Liver (tissue), 8 donors: ENCODE measurements at regions not wholly inside any gene's neighbourhood (a gene's known extent, or its start where the extent isn't known, plus 50 kb on each side); places are given as distances from the start of the nearest gene placed in this dataset.

ENCODE experiments used
- DNase-seq: peaks from one replicate; pipeline ENCODE4 v3.0.0-alpha.2; 2017; ENCODE audit warnings: low spot score
- H3K27ac ChIP-seq, 2 donors: one replicate each; pipeline ENCODE4 v1.7.0; 2013; ENCODE audit warnings: inconsistent platforms in 2 of 2, low read length in 2 of 2, control low read depth in 1 of 2, low read depth in 1 of 2, mild to moderate bottlenecking in 1 of 2
- H3K27me3 ChIP-seq, 4 donors: one replicate each; pipeline versions ENCODE4 v1.6.1 to v1.7.0; 2013; ENCODE audit warnings: low read length in 3 of 4, inconsistent platforms in 1 of 4, mild to moderate bottlenecking in 1 of 4, moderate library complexity in 1 of 4; ENCODE audit not compliant: control insufficient read depth in 4 of 4, insufficient read depth in 4 of 4
- H3K36me3 ChIP-seq, 4 donors: one replicate each; pipeline versions ENCODE4 v1.6.1 to v1.7.0; 2013; ENCODE audit warnings: low read length in 3 of 4, mild to moderate bottlenecking in 3 of 4, low read depth in 1 of 4, moderate library complexity in 1 of 4; ENCODE audit not compliant: control insufficient read depth in 4 of 4, insufficient read depth in 3 of 4
- H3K4me1 ChIP-seq, 4 donors: one replicate each; pipeline versions ENCODE4 v1.6.1 to v1.7.0; 2013; ENCODE audit warnings: low read length in 3 of 4, mild to moderate bottlenecking in 3 of 4, moderate library complexity in 1 of 4; ENCODE audit not compliant: control insufficient read depth in 4 of 4, insufficient read depth in 4 of 4
- H3K4me3 ChIP-seq, 3 donors: one replicate each; pipeline versions ENCODE4 v1.6.1 to v1.7.0; 2013; ENCODE audit warnings: low read length in 3 of 3, control low read depth in 1 of 3, low read depth in 1 of 3, mild to moderate bottlenecking in 1 of 3
- H3K9ac ChIP-seq, 2 donors: one replicate each; pipeline ENCODE4 v1.7.0; 2013; ENCODE audit warnings: low read length in 2 of 2, mild to moderate bottlenecking in 2 of 2, moderate library complexity in 2 of 2, control low read depth in 1 of 2, low read depth in 1 of 2
- H3K9me3 ChIP-seq, 4 donors: one replicate each; pipeline versions ENCODE4 v1.6.1 to v1.7.0; 2013; ENCODE audit warnings: low read length in 3 of 4; ENCODE audit not compliant: control insufficient read depth in 4 of 4
- EGR1 ChIP-seq, 2 donors: IDR thresholded peaks; 2 replicates each; pipeline ENCODE4 v1.6.1; 2016 to 2018; ENCODE audit warnings: antibody characterized with exemption in 2 of 2, low read depth in 2 of 2
- FOXA1 ChIP-seq: IDR thresholded peaks from 2 replicates; pipeline ENCODE4 v1.6.1; 2016; ENCODE audit warnings: antibody characterized with exemption
- FOXA2 ChIP-seq: IDR thresholded peaks from 2 replicates; pipeline ENCODE4 v1.6.1; 2016; ENCODE audit warnings: antibody characterized with exemption
- GABPA ChIP-seq, 2 donors: IDR thresholded peaks in 1 of 2; conservative IDR thresholded peaks in 1 of 2; 2 replicates each; pipeline ENCODE4 v1.6.1; 2016; ENCODE audit warnings: antibody characterized with exemption in 2 of 2, mild to moderate bottlenecking in 1 of 2, moderate library complexity in 1 of 2
- HNF4A ChIP-seq, 2 donors: conservative IDR thresholded peaks; 2 replicates each; pipeline ENCODE4 v1.6.1; 2016; ENCODE audit warnings: antibody characterized with exemption in 2 of 2, mild to moderate bottlenecking in 2 of 2
- HNF4G ChIP-seq: IDR thresholded peaks from 2 replicates; pipeline ENCODE4 v1.6.1; 2016; ENCODE audit warnings: antibody characterized with exemption
- JUND ChIP-seq, 2 donors: IDR thresholded peaks; 2 replicates each; pipeline ENCODE4 v1.6.1; 2016; ENCODE audit warnings: antibody characterized with exemption in 2 of 2
- NR2F2 ChIP-seq: IDR thresholded peaks from 2 replicates; pipeline ENCODE4 v1.6.1; 2016; ENCODE audit warnings: antibody characterized with exemption
- RAD21 ChIP-seq, 2 donors: IDR thresholded peaks; 2 replicates each; pipeline ENCODE4 v1.6.1; 2016; ENCODE audit warnings: antibody characterized with exemption in 2 of 2, mild to moderate bottlenecking in 2 of 2
- RXRA ChIP-seq, 2 donors: IDR thresholded peaks; 2 replicates each; pipeline ENCODE4 v1.6.1; 2017 to 2018; ENCODE audit warnings: antibody characterized with exemption in 2 of 2, mild to moderate bottlenecking in 1 of 2
- SP1 ChIP-seq: IDR thresholded peaks from 2 replicates; pipeline ENCODE4 v1.6.1; 2018; ENCODE audit warnings: antibody characterized with exemption, mild to moderate bottlenecking
- TAF1 ChIP-seq: conservative IDR thresholded peaks from 2 replicates; pipeline ENCODE4 v1.6.1; 2016; ENCODE audit warnings: antibody characterized with exemption, mild to moderate bottlenecking
- YY1 ChIP-seq: IDR thresholded peaks from 2 replicates; pipeline ENCODE4 v1.6.1; 2016; ENCODE audit warnings: antibody characterized with exemption, mild to moderate bottlenecking
- WGBS: extraction: QIAGEN DNeasy Blood & Tissue Kit; methylation state at CpG from one replicate; pipeline ENCODE4 v1.1.7; 2013; 5-methylcytosine and 5-hydroxymethylcytosine counted together
- TF ChIP-seq, protein P1 (sequence below): fragments of 150-350 bp; IDR thresholded peaks from 2 replicates; pipeline ENCODE4 v1.5.1; 2017; ENCODE audit warnings: improper control_type of control experiment, low read depth, low read length; ENCODE audit not compliant: missing input control
- TF ChIP-seq, protein P2 (sequence below): IDR thresholded peaks from 2 replicates; pipeline ENCODE4 v1.6.1; 2016; ENCODE audit warnings: antibody characterized with exemption, mild to moderate bottlenecking
- TF ChIP-seq, protein P3 (sequence below): IDR thresholded peaks from 2 replicates; pipeline ENCODE4 v1.6.1; 2016; ENCODE audit warnings: antibody characterized with exemption
- donor health status: healthy.
- donor health status: healthy.
- donor health status: healthy.
- donor health status: healthy.
- donor health status: healthy.

DNA sequence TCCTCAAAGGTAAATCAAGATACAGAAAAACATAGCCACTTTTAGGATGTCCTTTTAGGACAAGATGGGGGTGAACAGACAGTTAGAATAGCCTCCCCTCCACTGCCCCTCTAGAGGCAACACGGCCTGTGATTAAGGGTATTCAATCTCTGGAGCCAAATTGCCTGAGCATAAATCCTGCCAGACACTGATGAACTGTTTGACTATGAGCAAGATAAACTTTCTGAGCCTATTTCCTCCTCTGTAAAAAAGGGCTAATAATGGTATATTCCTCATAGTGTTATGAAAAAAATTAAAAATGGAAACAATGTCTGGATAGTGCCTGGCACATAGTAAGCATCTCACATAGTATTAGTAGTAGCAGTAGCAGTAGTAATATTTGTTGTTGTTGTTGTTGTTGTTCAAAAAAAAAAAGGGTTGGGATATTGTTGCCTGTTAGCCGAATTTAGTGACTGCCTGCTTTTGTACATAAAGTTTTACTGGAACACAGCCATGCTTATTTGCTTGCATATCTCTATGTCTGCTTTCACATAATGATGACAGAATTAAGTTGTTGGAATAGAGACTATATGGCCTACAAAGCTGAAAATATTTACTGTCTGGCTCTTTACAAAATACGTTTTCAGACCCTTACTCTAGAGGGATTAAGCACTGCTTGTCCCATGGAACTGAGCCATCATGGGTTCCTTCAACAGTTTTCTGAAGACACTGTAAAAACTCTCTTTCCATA is 536.3 kb downstream of the TLE4 start:
- TF ChIP-seq NR2F2: no peak
- no peak for TF ChIP-seq RAD21 (IDR thresholded peaks at IDR 0.05)
- TF ChIP-seq, protein P1, sequence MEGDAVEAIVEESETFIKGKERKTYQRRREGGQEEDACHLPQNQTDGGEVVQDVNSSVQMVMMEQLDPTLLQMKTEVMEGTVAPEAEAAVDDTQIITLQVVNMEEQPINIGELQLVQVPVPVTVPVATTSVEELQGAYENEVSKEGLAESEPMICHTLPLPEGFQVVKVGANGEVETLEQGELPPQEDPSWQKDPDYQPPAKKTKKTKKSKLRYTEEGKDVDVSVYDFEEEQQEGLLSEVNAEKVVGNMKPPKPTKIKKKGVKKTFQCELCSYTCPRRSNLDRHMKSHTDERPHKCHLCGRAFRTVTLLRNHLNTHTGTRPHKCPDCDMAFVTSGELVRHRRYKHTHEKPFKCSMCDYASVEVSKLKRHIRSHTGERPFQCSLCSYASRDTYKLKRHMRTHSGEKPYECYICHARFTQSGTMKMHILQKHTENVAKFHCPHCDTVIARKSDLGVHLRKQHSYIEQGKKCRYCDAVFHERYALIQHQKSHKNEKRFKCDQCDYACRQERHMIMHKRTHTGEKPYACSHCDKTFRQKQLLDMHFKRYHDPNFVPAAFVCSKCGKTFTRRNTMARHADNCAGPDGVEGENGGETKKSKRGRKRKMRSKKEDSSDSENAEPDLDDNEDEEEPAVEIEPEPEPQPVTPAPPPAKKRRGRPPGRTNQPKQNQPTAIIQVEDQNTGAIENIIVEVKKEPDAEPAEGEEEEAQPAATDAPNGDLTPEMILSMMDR: no peak
- no peak for TF ChIP-seq HNF4G
- TF ChIP-seq TAF1: no peak
- no peak for TF ChIP-seq SP1
- no peak for TF ChIP-seq GABPA (IDR thresholded peaks at IDR 0.05 in 1 of 2, conservative IDR thresholded peaks at IDR 0.05 in 1 of 2)
- no peak for TF ChIP-seq FOXA1
- TF ChIP-seq, protein P2, sequence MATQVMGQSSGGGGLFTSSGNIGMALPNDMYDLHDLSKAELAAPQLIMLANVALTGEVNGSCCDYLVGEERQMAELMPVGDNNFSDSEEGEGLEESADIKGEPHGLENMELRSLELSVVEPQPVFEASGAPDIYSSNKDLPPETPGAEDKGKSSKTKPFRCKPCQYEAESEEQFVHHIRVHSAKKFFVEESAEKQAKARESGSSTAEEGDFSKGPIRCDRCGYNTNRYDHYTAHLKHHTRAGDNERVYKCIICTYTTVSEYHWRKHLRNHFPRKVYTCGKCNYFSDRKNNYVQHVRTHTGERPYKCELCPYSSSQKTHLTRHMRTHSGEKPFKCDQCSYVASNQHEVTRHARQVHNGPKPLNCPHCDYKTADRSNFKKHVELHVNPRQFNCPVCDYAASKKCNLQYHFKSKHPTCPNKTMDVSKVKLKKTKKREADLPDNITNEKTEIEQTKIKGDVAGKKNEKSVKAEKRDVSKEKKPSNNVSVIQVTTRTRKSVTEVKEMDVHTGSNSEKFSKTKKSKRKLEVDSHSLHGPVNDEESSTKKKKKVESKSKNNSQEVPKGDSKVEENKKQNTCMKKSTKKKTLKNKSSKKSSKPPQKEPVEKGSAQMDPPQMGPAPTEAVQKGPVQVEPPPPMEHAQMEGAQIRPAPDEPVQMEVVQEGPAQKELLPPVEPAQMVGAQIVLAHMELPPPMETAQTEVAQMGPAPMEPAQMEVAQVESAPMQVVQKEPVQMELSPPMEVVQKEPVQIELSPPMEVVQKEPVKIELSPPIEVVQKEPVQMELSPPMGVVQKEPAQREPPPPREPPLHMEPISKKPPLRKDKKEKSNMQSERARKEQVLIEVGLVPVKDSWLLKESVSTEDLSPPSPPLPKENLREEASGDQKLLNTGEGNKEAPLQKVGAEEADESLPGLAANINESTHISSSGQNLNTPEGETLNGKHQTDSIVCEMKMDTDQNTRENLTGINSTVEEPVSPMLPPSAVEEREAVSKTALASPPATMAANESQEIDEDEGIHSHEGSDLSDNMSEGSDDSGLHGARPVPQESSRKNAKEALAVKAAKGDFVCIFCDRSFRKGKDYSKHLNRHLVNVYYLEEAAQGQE: no peak
- TF ChIP-seq JUND (IDR thresholded peaks at IDR 0.05): no peak
- no peak for TF ChIP-seq FOXA2
- TF ChIP-seq, protein P3, sequence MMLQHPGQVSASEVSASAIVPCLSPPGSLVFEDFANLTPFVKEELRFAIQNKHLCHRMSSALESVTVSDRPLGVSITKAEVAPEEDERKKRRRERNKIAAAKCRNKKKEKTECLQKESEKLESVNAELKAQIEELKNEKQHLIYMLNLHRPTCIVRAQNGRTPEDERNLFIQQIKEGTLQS: no peak
- TF ChIP-seq HNF4A (conservative IDR thresholded peaks at IDR 0.05): no peak
- H3K27me3 ChIP-seq: no peaks in the 10 kb centered on the region
- no peak overlapping the region for H3K4me3 ChIP-seq
- H3K4me1 ChIP-seq: no peaks in the 10 kb centered on the region
- no peaks in the 10 kb centered on the region for H3K9me3 ChIP-seq
- no peak for DNase-seq
- no peak overlapping the region for H3K27ac ChIP-seq
- WGBS: 49% methylated on average over 3 of the region's 3 CpGs
- no peaks in the 10 kb centered on the region for H3K36me3 ChIP-seq
- H3K9ac ChIP-seq: no peak overlapping the region

DNA sequence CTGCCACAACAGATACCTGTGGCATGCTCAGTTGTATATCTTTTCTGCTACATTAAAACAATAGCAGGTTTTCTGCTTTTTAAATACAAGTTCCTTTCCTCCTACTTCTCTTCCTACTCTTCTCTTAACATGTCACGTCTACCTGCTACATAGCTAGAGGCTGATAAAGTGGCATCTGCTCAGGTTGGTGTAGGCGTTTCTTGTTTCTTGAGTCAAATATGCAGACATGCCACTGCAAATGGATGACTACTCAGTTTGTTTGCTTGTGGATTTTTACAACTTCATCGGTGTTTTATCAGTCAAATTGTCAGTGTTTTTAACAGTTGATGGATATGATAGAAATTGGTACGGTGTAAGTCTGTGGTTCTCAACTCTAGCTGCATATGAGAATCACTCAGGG is 525.7 kb downstream of the TLE4 start:
- no peaks in the 10 kb centered on the region for H3K27me3 ChIP-seq
- H3K4me3 ChIP-seq: no peak overlapping the region
- H3K36me3 ChIP-seq: no peaks in the 10 kb centered on the region
- H3K27ac ChIP-seq: no peak overlapping the region
- H3K9ac ChIP-seq: no peak overlapping the region
- 77% methylated on average over 4 of the region's 4 CpGs for WGBS
- H3K4me1 ChIP-seq: no peaks in the 10 kb centered on the region
- TF ChIP-seq, protein P1: no peak
- TF ChIP-seq FOXA1: no peak
- TF ChIP-seq, protein P2: no peak
- no peak for TF ChIP-seq EGR1 (IDR thresholded peaks at IDR 0.05; ENCODE audit: low read depth in 2 of 2)
- no peak for TF ChIP-seq SP1
- no peak for TF ChIP-seq HNF4G
- TF ChIP-seq GABPA (IDR thresholded peaks at IDR 0.05 in 1 of 2, conservative IDR thresholded peaks at IDR 0.05 in 1 of 2): no peak
- TF ChIP-seq YY1: no peak
- no peak for TF ChIP-seq RXRA (IDR thresholded peaks at IDR 0.05)
- no peak for TF ChIP-seq FOXA2
- TF ChIP-seq NR2F2: no peak
- H3K9me3 ChIP-seq: no peaks in the 10 kb centered on the region
- no peak for DNase-seq
